Neuronal stem cell (in vitro differentiated cells): ENCODE measurements at regions not wholly inside any gene's neighbourhood (a gene's known extent, or its start where the extent isn't known, plus 50 kb on each side); places are given as distances from the start of the nearest gene placed in this dataset.

ENCODE experiments used
- DNase-seq: peaks from one replicate; pipeline ENCODE4 v3.0.0-alpha.2; 2013; ENCODE audit warnings: low spot score
- H2AFZ ChIP-seq: one replicate; pipeline ENCODE4 v1.6.1; 2013; ENCODE audit warnings: mild to moderate bottlenecking, low read length, inconsistent platforms
- H2AK5ac ChIP-seq: 2 replicates; pipeline ENCODE4 v1.6.1; 2013; ENCODE audit warnings: low read depth, mild to moderate bottlenecking, inconsistent platforms, low read length, moderate library complexity, mixed read lengths
- H2BK120ac ChIP-seq: 2 replicates; pipeline ENCODE4 v1.6.1; 2013; ENCODE audit warnings: low read depth, mild to moderate bottlenecking, inconsistent platforms, low read length, moderate library complexity, mixed read lengths
- H2BK12ac ChIP-seq: one replicate; pipeline ENCODE4 v1.6.1; 2013; ENCODE audit warnings: low read length, inconsistent platforms
- H2BK15ac ChIP-seq: 2 replicates; pipeline ENCODE4 v1.6.1; 2013; ENCODE audit warnings: mild to moderate bottlenecking, low read length, inconsistent platforms, mixed read lengths
- H2BK5ac ChIP-seq: one replicate; pipeline ENCODE4 v1.6.1; 2013; ENCODE audit warnings: inconsistent platforms, mild to moderate bottlenecking, low read length, moderate library complexity
- H3K14ac ChIP-seq: one replicate; pipeline ENCODE4 v1.6.1; 2013; ENCODE audit warnings: low read length, inconsistent platforms
- H3K18ac ChIP-seq: 2 replicates; pipeline ENCODE4 v1.6.1; 2013; ENCODE audit warnings: low read length, inconsistent platforms
- H3K23ac ChIP-seq: 2 replicates; pipeline ENCODE4 v1.6.1; 2013; ENCODE audit warnings: low read depth, mild to moderate bottlenecking, mixed read lengths, low read length, inconsistent platforms; ENCODE audit not compliant: poor library complexity
- H3K27ac ChIP-seq: replicated peaks from 3 replicates; pipeline ENCODE4 v1.5.1; 2013; ENCODE audit warnings: low read length, inconsistent platforms
- H3K27me3 ChIP-seq, 3 experiments: 2 replicates each; pipeline ENCODE4 v1.6.1; 2013; ENCODE audit warnings: low read length in 3 of 3, mild to moderate bottlenecking in 2 of 3, inconsistent platforms in 1 of 3, low read depth in 1 of 3, mixed read lengths in 1 of 3, moderate library complexity in 1 of 3; ENCODE audit not compliant: control insufficient read depth in 3 of 3, insufficient read depth in 3 of 3
- H3K36me3 ChIP-seq, 2 donors: replicated peaks in 1 of 2; 2 replicates each; pipeline ENCODE4 v1.6.1; 2013; ENCODE audit warnings: low read length in 2 of 2; ENCODE audit not compliant: control insufficient read depth in 2 of 2, insufficient read depth in 2 of 2
- H3K4ac ChIP-seq: 2 replicates; pipeline ENCODE4 v1.6.1; 2013; ENCODE audit warnings: inconsistent platforms, mild to moderate bottlenecking, low read length, moderate library complexity
- H3K4me1 ChIP-seq, 2 donors: 1 replicate in 1 of 2; 2 replicates in 1 of 2; pipeline ENCODE4 v1.6.1; 2013; ENCODE audit warnings: low read length in 2 of 2, low read depth in 1 of 2; ENCODE audit not compliant: control insufficient read depth in 2 of 2, insufficient read depth in 1 of 2
- H3K4me2 ChIP-seq: one replicate; pipeline ENCODE4 v1.6.1; 2013; ENCODE audit warnings: mild to moderate bottlenecking, low read length, inconsistent platforms; ENCODE audit not compliant: insufficient read depth, poor library complexity, severe bottlenecking
- H3K4me3 ChIP-seq, 2 donors: 2 replicates each; pipeline ENCODE4 v1.5.1; 2013; ENCODE audit warnings: low read length in 2 of 2, mild to moderate bottlenecking in 2 of 2, inconsistent platforms in 1 of 2, moderate library complexity in 1 of 2
- H3K79me1 ChIP-seq: one replicate; pipeline ENCODE4 v1.6.1; 2013; ENCODE audit warnings: low read depth, mild to moderate bottlenecking, inconsistent platforms, low read length, moderate library complexity
- H3K9ac ChIP-seq: one replicate; pipeline ENCODE4 v1.6.1; 2013; ENCODE audit warnings: mild to moderate bottlenecking, low read depth, low read length, inconsistent platforms; ENCODE audit not compliant: poor library complexity
- H3K9me3 ChIP-seq, 2 donors: replicated peaks in 1 of 2; 2 replicates each; pipeline versions ENCODE3 to v1.6.1; 2013; ENCODE audit warnings: low read length in 2 of 2, mild to moderate bottlenecking in 2 of 2, inconsistent platforms in 1 of 2, low read depth in 1 of 2, mixed read lengths in 1 of 2, moderate library complexity in 1 of 2; ENCODE audit not compliant: control insufficient read depth in 2 of 2, insufficient read depth in 1 of 2
- H4K8ac ChIP-seq: one replicate; pipeline ENCODE4 v1.6.1; 2013; ENCODE audit warnings: low read depth, mild to moderate bottlenecking, inconsistent platforms, low read length, moderate library complexity
- H4K91ac ChIP-seq: one replicate; pipeline ENCODE4 v1.6.1; 2013; ENCODE audit warnings: low read length, low read depth, mild to moderate bottlenecking, inconsistent platforms; ENCODE audit not compliant: poor library complexity
- WGBS, 2 donors: extraction: QIAGEN DNeasy Blood & Tissue Kit; methylation state at CpG; one replicate each; pipeline ENCODE4 v1.1.7; 2013; ENCODE audit warnings: missing lambda C conversion rate in 2 of 2, mixed read lengths in 1 of 2; ENCODE audit not compliant: insufficient read length in 2 of 2, insufficient replicate concordance in 1 of 2; ENCODE audit errors: extremely low coverage in 2 of 2; 5-methylcytosine and 5-hydroxymethylcytosine counted together

GRCh38 chr10:33459602-33460001 lies 125.1 kb upstream of the NRP1 start:
- peaks cover 0 to 2% (median 0%) of the 10 kb centered on the region in 3 experiments for H3K27me3 ChIP-seq
- H3K14ac ChIP-seq, result no peak overlapping the region
- DNase-seq, result no peak
- no peak overlapping the region for H2AK5ac ChIP-seq
- no peak overlapping the region for H2BK5ac ChIP-seq
- no peak overlapping the region for H3K4ac ChIP-seq
- peak overlapping the region; percentile 10 for H2AFZ ChIP-seq
- H2BK120ac ChIP-seq, result no peak overlapping the region
- H3K36me3 ChIP-seq, result no peaks in the 10 kb centered on the region
- no peak overlapping the region for H3K27ac ChIP-seq
- H2BK15ac ChIP-seq, result no peak overlapping the region
- no peak overlapping the region for H2BK12ac ChIP-seq
- no peak overlapping the region for H4K8ac ChIP-seq
- no peaks in the 10 kb centered on the region for H3K9me3 ChIP-seq
- no peak overlapping the region for H3K4me2 ChIP-seq
- no peak overlapping the region for H3K23ac ChIP-seq
- H3K4me3 ChIP-seq, result no peak overlapping the region
- no peaks in the 10 kb centered on the region for H3K4me1 ChIP-seq
- no CpG with 5 or more reads among the region's 5 CpGs for WGBS, 2 donors
- no peak overlapping the region for H3K18ac ChIP-seq
- H3K79me1 ChIP-seq, result no peaks in the 10 kb centered on the region
- H3K9ac ChIP-seq, result no peak overlapping the region
- H4K91ac ChIP-seq, result no peak overlapping the region

- Histone ChIP-seq H3K9ac (no peak overlapping the region), H2BK120ac (no peak overlapping the region), H3K36me3 (no peaks in the 10 kb centered on the region), H3K79me1 (no peaks in the 10 kb centered on the region), H3K4me2 (no peak overlapping the region), H2AFZ (peak overlapping the region; percentile 0), H3K18ac (no peak overlapping the region), H3K14ac (no peak overlapping the region), H3K27me3 (peaks cover 0 to 2% (median 0%) of the 10 kb centered on the region in 3 experiments), H3K27ac (no peak overlapping the region), H3K4me1 (no peaks in the 10 kb centered on the region), H2BK5ac (no peak overlapping the region), H4K91ac (no peak overlapping the region), H4K8ac (no peak overlapping the region), H2AK5ac (no peak overlapping the region), H3K4me3 (no peak overlapping the region), H3K9me3 (peaks cover 4 to 8% of the 10 kb centered on the region in 2 donors), H2BK12ac (no peak overlapping the region), H3K4ac (no peak overlapping the region), H2BK15ac (no peak overlapping the region), H3K23ac (no peak overlapping the region)
- no peak for DNase-seq
- WGBS, 2 donors, result no CpG with 5 or more reads among the region's 2 CpGs
These were observed 120.6 kb upstream of the NRP1 start for GRCh38 chr10:33455029-33455428.

GRCh38 chr10:33454554-33454953 lies 120.1 kb upstream of the NRP1 start:
- Histone ChIP-seq H3K36me3 (no peaks in the 10 kb centered on the region), H3K18ac (no peak overlapping the region), H3K23ac (no peak overlapping the region), H2BK15ac (no peak overlapping the region), H2BK12ac (no peak overlapping the region), H4K91ac (no peak overlapping the region), H3K4me1 (no peaks in the 10 kb centered on the region), H3K79me1 (no peaks in the 10 kb centered on the region), H3K9me3 (peaks cover 4 to 8% of the 10 kb centered on the region in 2 donors), H3K9ac (no peak overlapping the region), H3K14ac (no peak overlapping the region), H2BK120ac (no peak overlapping the region), H3K27me3 (peaks cover 0 to 2% (median 0%) of the 10 kb centered on the region in 3 experiments), H3K4ac (no peak overlapping the region), H3K4me2 (no peak overlapping the region), H2AFZ (peak overlapping the region; percentile 24), H3K27ac (no peak overlapping the region), H3K4me3 (no peak overlapping the region), H2BK5ac (no peak overlapping the region), H4K8ac (no peak overlapping the region), H2AK5ac (no peak overlapping the region)
- no CpG with 5 or more reads among the region's 2 CpGs for WGBS, 2 donors
- no peak for DNase-seq

GRCh38 chr10:33453081-33454025 lies 118.9 kb upstream of the NRP1 start:
- Histone ChIP-seq H3K23ac (no peak overlapping the region), H3K79me1 (no peaks in the 10 kb centered on the region), H3K36me3 (no peaks in the 10 kb centered on the region), H3K9me3 (peaks cover 4 to 8% of the 10 kb centered on the region in 2 donors), H2AFZ (no peak overlapping the region), H3K4ac (no peak overlapping the region), H3K4me3 (no peak overlapping the region), H3K27me3 (peaks cover 0 to 2% (median 0%) of the 10 kb centered on the region in 3 experiments), H3K27ac (no peak overlapping the region), H3K4me2 (no peak overlapping the region), H2BK15ac (no peak overlapping the region), H4K91ac (no peak overlapping the region), H2AK5ac (no peak overlapping the region), H3K9ac (no peak overlapping the region), H3K18ac (no peak overlapping the region), H2BK5ac (no peak overlapping the region), H2BK120ac (no peak overlapping the region), H3K14ac (no peak overlapping the region), H4K8ac (no peak overlapping the region), H3K4me1 (no peaks in the 10 kb centered on the region), H2BK12ac (no peak overlapping the region)
- no peak for DNase-seq
- whole genome bisulfite sequencing, 2 donors, result no CpG with 5 or more reads among the region's 9 CpGs
